Ascending aorta (tissue), 2 donors: ENCODE measurements at regions not wholly inside any gene's neighbourhood (a gene's known extent, or its start where the extent isn't known, plus 50 kb on each side); places are given as distances from the start of the nearest gene placed in this dataset.

Experiments used
- DNase-seq, 2 donors: peaks; one replicate each; pipeline ENCODE4 v3.0.0-alpha.2; 2019; ENCODE audit warnings: low spot score in 2 of 2
- H3K27ac ChIP-seq, 2 donors: fragments of 200-600 bp; sonication (generic); one replicate each; pipeline ENCODE4 v1.5.1; 2016 to 2017; ENCODE audit warnings: mild to moderate bottlenecking in 1 of 2
- H3K27me3 ChIP-seq: fragments of 200-600 bp; sonication (generic); one replicate; pipeline ENCODE4 v1.5.1; 2017
- H3K36me3 ChIP-seq, 2 donors: fragments of 200-600 bp; sonication (generic); one replicate each; pipeline ENCODE4 v1.5.1; 2016
- H3K4me1 ChIP-seq, 2 donors: fragments of 200-600 bp; sonication (generic); one replicate each; pipeline ENCODE4 v1.5.1; 2016 to 2017; ENCODE audit warnings: mild to moderate bottlenecking in 1 of 2
- H3K4me3 ChIP-seq, 2 donors: fragments of 200-600 bp; sonication (generic); one replicate each; pipeline ENCODE4 v1.5.1; 2016 to 2017; ENCODE audit warnings: mild to moderate bottlenecking in 1 of 2
- H3K9me3 ChIP-seq, 2 donors: fragments of 200-600 bp; sonication (generic); one replicate each; pipeline ENCODE4 v1.5.1; 2016
- intact Hi-C: fragments of 100-400 bp; cut with DNase I; formaldehyde crosslinking; loops from one replicate; pipeline ENCODE4 v1.15.1; 2023
- TF ChIP-seq, protein P1 (sequence below), 3 experiments: fragments of 200-600 bp in 2 of 3; fragments of 450-650 bp in 1 of 3; sonication (generic) in 2 of 3; IDR thresholded peaks; one replicate each; pipeline ENCODE4 v1.5.1; 2016 to 2019; ENCODE audit warnings: antibody characterized with exemption in 3 of 3, mild to moderate bottlenecking in 1 of 3, moderate library complexity in 1 of 3

DNA sequence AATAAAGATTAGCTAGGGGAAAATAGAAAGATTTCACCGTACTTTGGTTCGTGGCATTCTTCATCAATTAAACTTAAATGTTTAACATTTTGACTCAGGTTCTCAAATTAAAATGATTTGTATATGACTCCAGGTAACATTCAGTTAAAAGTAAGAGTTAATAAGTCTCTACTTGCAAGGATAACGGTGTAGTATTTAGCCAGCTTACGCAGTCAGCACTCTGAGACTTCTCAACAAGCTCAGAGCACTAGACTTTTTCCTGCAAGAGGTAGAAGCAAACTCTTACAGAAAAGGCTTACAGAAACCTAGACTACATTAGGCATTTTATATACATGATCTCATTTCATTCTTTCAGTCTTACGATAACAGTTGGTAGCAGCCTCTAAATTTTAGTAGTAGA, 96.4 kb upstream of the PPARGC1A start:
- Histone ChIP-seq H3K9me3 (no peaks in the 10 kb centered on the region), H3K4me1 (no peaks in the 10 kb centered on the region), H3K4me3 (no peak overlapping the region), H3K27me3 (no peaks in the 10 kb centered on the region), H3K36me3 (no peaks in the 10 kb centered on the region), H3K27ac (no peak overlapping the region)
- intact Hi-C loops = no loop called here
- DNase-seq = no peak
- TF ChIP-seq, protein P1, sequence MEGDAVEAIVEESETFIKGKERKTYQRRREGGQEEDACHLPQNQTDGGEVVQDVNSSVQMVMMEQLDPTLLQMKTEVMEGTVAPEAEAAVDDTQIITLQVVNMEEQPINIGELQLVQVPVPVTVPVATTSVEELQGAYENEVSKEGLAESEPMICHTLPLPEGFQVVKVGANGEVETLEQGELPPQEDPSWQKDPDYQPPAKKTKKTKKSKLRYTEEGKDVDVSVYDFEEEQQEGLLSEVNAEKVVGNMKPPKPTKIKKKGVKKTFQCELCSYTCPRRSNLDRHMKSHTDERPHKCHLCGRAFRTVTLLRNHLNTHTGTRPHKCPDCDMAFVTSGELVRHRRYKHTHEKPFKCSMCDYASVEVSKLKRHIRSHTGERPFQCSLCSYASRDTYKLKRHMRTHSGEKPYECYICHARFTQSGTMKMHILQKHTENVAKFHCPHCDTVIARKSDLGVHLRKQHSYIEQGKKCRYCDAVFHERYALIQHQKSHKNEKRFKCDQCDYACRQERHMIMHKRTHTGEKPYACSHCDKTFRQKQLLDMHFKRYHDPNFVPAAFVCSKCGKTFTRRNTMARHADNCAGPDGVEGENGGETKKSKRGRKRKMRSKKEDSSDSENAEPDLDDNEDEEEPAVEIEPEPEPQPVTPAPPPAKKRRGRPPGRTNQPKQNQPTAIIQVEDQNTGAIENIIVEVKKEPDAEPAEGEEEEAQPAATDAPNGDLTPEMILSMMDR (IDR thresholded peaks at IDR 0.05) = no peak

DNA sequence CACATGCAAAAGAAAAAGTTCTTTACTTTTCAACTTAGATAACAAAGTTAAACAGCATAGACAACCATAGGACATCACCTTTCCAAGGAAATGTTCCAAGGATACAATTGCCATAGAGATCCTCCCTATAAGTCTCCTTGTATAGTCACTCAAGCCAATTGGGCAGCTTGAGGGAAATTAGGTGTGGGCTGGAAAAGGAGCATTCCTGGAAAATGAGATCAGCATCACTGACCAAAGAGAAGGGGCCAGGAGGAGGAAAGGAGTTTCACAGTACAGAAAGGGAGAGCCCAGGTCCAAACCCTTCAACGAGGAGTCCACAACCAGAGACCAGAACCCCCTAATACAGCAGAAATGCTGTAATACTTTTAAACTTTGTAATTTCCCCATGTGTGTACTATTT, 91.5 kb upstream of the PPARGC1A start:
- H3K4me1 ChIP-seq = no peaks in the 10 kb centered on the region
- H3K27ac ChIP-seq = no peak overlapping the region
- H3K4me3 ChIP-seq = no peak overlapping the region
- DNase-seq = no peak
- H3K27me3 ChIP-seq = no peaks in the 10 kb centered on the region
- TF ChIP-seq, protein P1 (IDR thresholded peaks at IDR 0.05) = no peak
- no peaks in the 10 kb centered on the region for H3K36me3 ChIP-seq
- H3K9me3 ChIP-seq = no peaks in the 10 kb centered on the region
- intact Hi-C loops = no loop called here

DNA sequence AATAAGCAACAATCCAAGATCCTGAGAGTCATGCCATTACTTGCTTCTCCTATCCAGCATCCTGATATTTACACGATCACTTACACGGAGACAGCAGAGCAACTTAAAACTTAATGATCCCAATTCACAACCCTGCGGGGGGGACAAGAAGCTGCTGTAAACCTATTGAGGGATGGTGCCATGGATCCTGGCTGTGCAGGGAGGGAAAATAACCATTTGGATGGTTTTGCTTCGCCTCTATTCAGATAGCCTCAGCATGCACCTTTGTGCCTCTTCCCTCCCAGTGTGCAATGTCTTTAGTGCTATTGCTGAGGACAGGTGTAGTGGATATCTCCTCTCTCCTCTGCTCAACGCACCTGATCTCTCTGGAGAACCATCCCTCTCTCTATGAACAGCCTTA, 89.7 kb upstream of the PPARGC1A start:
- Histone ChIP-seq H3K27me3 (no peaks in the 10 kb centered on the region), H3K36me3 (no peaks in the 10 kb centered on the region), H3K4me3 (no peak overlapping the region), H3K4me1 (no peaks in the 10 kb centered on the region), H3K9me3 (no peaks in the 10 kb centered on the region), H3K27ac (no peak overlapping the region)
- DNase-seq = no peak
- intact Hi-C loops = no loop called here
- TF ChIP-seq, protein P1 (IDR thresholded peaks at IDR 0.05) = no peak

DNA sequence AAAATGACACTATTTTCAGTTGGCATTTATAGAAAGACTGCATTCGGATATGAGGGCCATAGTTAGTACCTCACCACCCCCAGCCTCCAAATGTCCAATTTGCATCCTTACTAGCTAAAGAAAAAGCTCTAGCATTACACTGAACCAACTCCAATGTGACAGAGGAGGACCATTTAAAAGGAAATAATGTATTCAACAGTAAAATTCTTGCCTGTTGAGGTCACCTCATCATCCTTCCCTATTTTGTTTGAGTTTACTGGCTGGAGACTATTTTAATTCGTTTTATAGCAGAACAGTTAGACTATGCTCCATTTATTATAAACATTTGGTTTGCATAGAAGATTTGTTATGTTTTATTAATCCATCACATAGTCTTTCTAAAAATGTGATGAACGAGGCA, 88.2 kb upstream of the PPARGC1A start:
- Histone ChIP-seq H3K4me1 (no peaks in the 10 kb centered on the region), H3K27me3 (no peaks in the 10 kb centered on the region), H3K4me3 (no peak overlapping the region), H3K9me3 (no peaks in the 10 kb centered on the region), H3K36me3 (no peaks in the 10 kb centered on the region), H3K27ac (no peak overlapping the region)
- TF ChIP-seq, protein P1 (IDR thresholded peaks at IDR 0.05) = no peak
- no peak for DNase-seq
- intact Hi-C loops = no loop called here

DNA sequence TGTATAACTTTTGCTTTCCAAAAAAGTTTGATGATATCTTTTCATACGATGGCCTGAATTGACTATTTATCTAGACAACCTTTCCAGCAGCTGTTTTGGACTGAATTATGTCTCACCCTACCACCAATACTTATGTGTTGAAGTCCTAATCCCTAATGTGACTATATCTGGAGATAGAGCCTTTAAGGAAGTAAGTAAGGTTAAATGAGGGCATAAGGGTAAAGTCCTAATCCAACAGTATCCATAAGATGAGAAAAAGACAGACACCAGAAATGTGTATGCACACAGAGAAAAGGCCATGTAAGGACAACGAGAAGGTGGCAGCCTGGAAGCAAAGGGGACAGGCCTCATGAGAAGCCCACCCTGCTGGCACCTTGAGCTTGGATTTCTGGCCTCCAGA, 86.6 kb upstream of the PPARGC1A start:
- no peak overlapping the region for H3K27ac ChIP-seq
- H3K4me3 ChIP-seq = no peak overlapping the region
- DNase-seq = no peak
- H3K27me3 ChIP-seq = no peaks in the 10 kb centered on the region
- H3K4me1 ChIP-seq = no peaks in the 10 kb centered on the region
- no peaks in the 10 kb centered on the region for H3K9me3 ChIP-seq
- intact Hi-C loops = no loop called here
- H3K36me3 ChIP-seq = no peaks in the 10 kb centered on the region
- TF ChIP-seq, protein P1 (IDR thresholded peaks at IDR 0.05) = no peak

DNA sequence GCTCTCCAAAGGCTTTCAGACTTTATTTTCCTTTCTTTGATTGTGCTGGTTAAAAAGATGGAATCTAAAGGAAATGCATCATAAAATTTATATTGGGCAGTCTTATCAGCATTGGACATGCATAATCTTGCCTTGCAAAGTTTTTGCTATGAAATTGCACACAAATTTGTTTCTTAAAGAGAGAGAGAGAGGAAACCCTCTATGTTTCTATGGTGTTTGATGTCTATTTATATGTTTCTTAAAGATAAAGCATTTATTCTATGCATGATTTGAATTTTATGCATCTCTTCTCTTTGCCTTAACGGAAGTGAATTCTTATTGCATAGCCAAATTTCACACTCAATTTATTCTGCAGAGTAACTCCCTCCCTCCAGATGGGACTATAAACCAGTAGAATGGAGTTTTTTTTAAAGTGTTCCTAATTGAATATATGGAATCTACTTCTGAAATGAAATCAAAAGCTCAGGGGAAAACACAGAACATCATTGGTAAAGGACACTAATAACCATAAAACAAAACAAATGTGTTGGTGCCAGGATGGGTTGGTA, 83.5 kb upstream of the PPARGC1A start:
- no peaks in the 10 kb centered on the region for H3K4me1 ChIP-seq
- intact Hi-C loops = no loop called here
- no peak overlapping the region for H3K27ac ChIP-seq
- H3K4me3 ChIP-seq = no peak overlapping the region
- H3K27me3 ChIP-seq = no peaks in the 10 kb centered on the region
- no peaks in the 10 kb centered on the region for H3K9me3 ChIP-seq
- DNase-seq = no peak
- TF ChIP-seq, protein P1 (IDR thresholded peaks at IDR 0.05) = no peak
- H3K36me3 ChIP-seq = no peaks in the 10 kb centered on the region
